Upper lobe of left lung (tissue), 6 donors: ENCODE measurements at regions not wholly inside any gene's neighbourhood (a gene's known extent, or its start where the extent isn't known, plus 50 kb on each side); places are given as distances from the start of the nearest gene placed in this dataset.
A peak's percentile ranks its signal among the peaks of the same experiment; 100 is the strongest.

Source experiments
- ATAC-seq, 2 donors: fragments of 200-7000 bp; cut with Tn5 transposase; one replicate each; pipeline ENCODE4 v1.9.1; 2022; ENCODE audit warnings: mild to moderate bottlenecking in 2 of 2, moderate library complexity in 2 of 2; ENCODE audit not compliant: low FRiP score in 2 of 2
- DNase-seq, 2 donors: peaks; one replicate each; pipeline ENCODE4 v3.0.0-alpha.2; 2019 to 2020
- H3K27ac ChIP-seq, 4 donors: fragments of 200-600 bp; sonication (generic); one replicate each; pipeline ENCODE4 v1.5.1; 2016 to 2019
- H3K27me3 ChIP-seq, 4 donors: fragments of 200-600 bp; sonication (generic); one replicate each; pipeline ENCODE4 v1.5.1; 2017 to 2019
- H3K36me3 ChIP-seq, 4 donors: fragments of 200-600 bp; sonication (generic); one replicate each; pipeline ENCODE4 v1.5.1; 2016 to 2019
- H3K4me1 ChIP-seq, 4 donors: fragments of 200-600 bp; sonication (generic); one replicate each; pipeline ENCODE4 v1.5.1; 2018 to 2019
- H3K4me3 ChIP-seq, 4 donors: fragments of 200-600 bp; sonication (generic); one replicate each; pipeline ENCODE4 v1.5.1; 2017 to 2019; ENCODE audit warnings: mild to moderate bottlenecking in 2 of 4, moderate library complexity in 1 of 4
- H3K9me3 ChIP-seq, 4 donors: fragments of 200-600 bp; sonication (generic); one replicate each; pipeline ENCODE4 v1.5.1; 2018 to 2019
- CTCF ChIP-seq, 6 experiments: fragments of 450-650 bp in 4 of 6; fragments of 200-600 bp in 2 of 6; sonication (generic) in 2 of 6; IDR thresholded peaks; one replicate each; pipeline ENCODE4 v1.5.1; 2016 to 2019; ENCODE audit warnings: antibody characterized with exemption in 6 of 6
- EP300 ChIP-seq, 4 donors: sonication (generic); formaldehyde crosslinking; IDR thresholded peaks; one replicate each; pipeline ENCODE4 v1.5.1; 2017; ENCODE audit warnings: antibody characterized with exemption in 4 of 4, control low read depth in 2 of 4
- POLR2A ChIP-seq, 4 donors: fragments of 450-650 bp; IDR thresholded peaks; one replicate each; pipeline ENCODE4 v1.5.1; 2016 to 2017; ENCODE audit warnings: antibody characterized with exemption in 4 of 4, mild to moderate bottlenecking in 2 of 4
- POLR2AphosphoS5 ChIP-seq, 2 donors: sonication (generic); formaldehyde crosslinking; IDR thresholded peaks; one replicate each; pipeline ENCODE4 v1.5.1; 2017; ENCODE audit warnings: antibody characterized with exemption in 2 of 2
- WGBS, 2 donors: methylation state at CpG; one replicate each; pipeline ENCODE4 v1.1.5; 2017 to 2018; 5-methylcytosine and 5-hydroxymethylcytosine counted together
- donor health status: DM: no; HTN: no; CAD: no; lungs with moderate emphysema.
- donor health status: DM: no; HTN: yes; CAD: no; lungs with severe emphysema.

GRCh38 chr7:40923626-40924025 is 779.3 kb downstream of the INHBA start:
- ATAC-seq: no peak
- no peak overlapping the region for H3K27ac ChIP-seq
- no peaks in the 10 kb centered on the region for H3K36me3 ChIP-seq
- no peaks in the 10 kb centered on the region for H3K4me1 ChIP-seq
- 57 to 58% methylated on average over 1 of the region's 1 CpG for WGBS, 2 donors
- DNase-seq: no peak
- TF ChIP-seq EP300 (IDR thresholded peaks at IDR 0.05) (no peak), POLR2A (IDR thresholded peaks at IDR 0.05) (no peak), POLR2AphosphoS5 (IDR thresholded peaks at IDR 0.05) (no peak), CTCF (IDR thresholded peaks at IDR 0.05) (no peak)
- H3K4me3 ChIP-seq: no peak overlapping the region
- no peaks in the 10 kb centered on the region for H3K27me3 ChIP-seq
- peaks cover 0 to 1% (median 0%) of the 10 kb centered on the region in 4 donors for H3K9me3 ChIP-seq

GRCh38 chr7:40922316-40922670 is 780.6 kb downstream of the INHBA start:
- Histone ChIP-seq H3K4me3 (no peak overlapping the region), H3K9me3 (no peaks in the 10 kb centered on the region), H3K27me3 (no peaks in the 10 kb centered on the region), H3K27ac (no peak overlapping the region), H3K4me1 (no peaks in the 10 kb centered on the region), H3K36me3 (no peaks in the 10 kb centered on the region)
- TF ChIP-seq EP300 (IDR thresholded peaks at IDR 0.05) (no peak), CTCF (IDR thresholded peaks at IDR 0.05) (no peak), POLR2AphosphoS5 (IDR thresholded peaks at IDR 0.05) (no peak), POLR2A (IDR thresholded peaks at IDR 0.05) (no peak)
- ATAC-seq (peak in 1 of 2 donors; percentile 65), DNase-seq (no peak)
- 62 to 90% methylated on average over 1 of the region's 1 CpG for WGBS, 2 donors

- no peak overlapping the region for H3K4me3 ChIP-seq
- no peak for DNase-seq
- H3K36me3 ChIP-seq: no peaks in the 10 kb centered on the region
- H3K9me3 ChIP-seq: no peaks in the 10 kb centered on the region
- H3K27me3 ChIP-seq: no peaks in the 10 kb centered on the region
- no peak overlapping the region for H3K27ac ChIP-seq
- TF ChIP-seq EP300 (IDR thresholded peaks at IDR 0.05): no peak
- no peak for TF ChIP-seq CTCF (IDR thresholded peaks at IDR 0.05)
- no peak for TF ChIP-seq POLR2AphosphoS5 (IDR thresholded peaks at IDR 0.05)
- no peak for TF ChIP-seq POLR2A (IDR thresholded peaks at IDR 0.05)
- no peak for ATAC-seq
- WGBS, 2 donors: 64 to 83% methylated on average over 6 to 7 of the region's 7 CpGs
- no peaks in the 10 kb centered on the region for H3K4me1 ChIP-seq
Observed at GRCh38 chr7:40921589-40922315, 781.1 kb downstream of the INHBA start.

GRCh38 chr7:40918701-40919271 is 784.0 kb downstream of the SUGCT start:
- ATAC-seq: peak in 1 of 2 donors; percentile 61

More at GRCh38 chr7:40918701-40919271, 784.0 kb downstream of the SUGCT start:
- Histone ChIP-seq H3K9me3 (no peaks in the 10 kb centered on the region), H3K4me1 (no peaks in the 10 kb centered on the region), H3K36me3 (no peaks in the 10 kb centered on the region), H3K4me3 (no peak overlapping the region), H3K27me3 (no peaks in the 10 kb centered on the region), H3K27ac (no peak overlapping the region)
- no peak for DNase-seq
- 73 to 94% methylated on average over 2 of the region's 2 CpGs for WGBS, 2 donors
- TF ChIP-seq POLR2A (IDR thresholded peaks at IDR 0.05) (no peak), CTCF (IDR thresholded peaks at IDR 0.05) (no peak), POLR2AphosphoS5 (IDR thresholded peaks at IDR 0.05) (no peak), EP300 (IDR thresholded peaks at IDR 0.05) (no peak)
